GM12872 (cell line): ENCODE measurements at regions not wholly inside any gene's neighbourhood (a gene's known extent, or its start where the extent isn't known, plus 50 kb on each side); places are given as distances from the start of the nearest gene placed in this dataset.

ENCODE experiments used
- CTCF ChIP-seq: IDR thresholded peaks from 3 replicates; pipeline ENCODE4 v1.5.1; 2011; ENCODE audit warnings: low read depth, mild to moderate bottlenecking, low read length, moderate library complexity; ENCODE audit not compliant: insufficient read depth

GRCh38 chr6:20279608-20280287 is 67.5 kb upstream of the MBOAT1 start:
- no peak for TF ChIP-seq CTCF

- TF ChIP-seq CTCF, result no peak
Observed at GRCh38 chr6:20280288-20280621, 68.0 kb upstream of the MBOAT1 start.

- no peak for TF ChIP-seq CTCF
Observed at GRCh38 chr6:20284672-20285071, 72.4 kb upstream of the MBOAT1 start.

GRCh38 chr6:20286968-20287565 is 74.8 kb upstream of the MBOAT1 start:
- no peak for TF ChIP-seq CTCF

- TF ChIP-seq CTCF, result peak; percentile 87
Observed at GRCh38 chr6:20291764-20292580, 79.7 kb upstream of the MBOAT1 start.

- TF ChIP-seq CTCF, result no peak
Observed at GRCh38 chr6:20292905-20293304, 80.6 kb upstream of the MBOAT1 start.

- no peak for TF ChIP-seq CTCF
Observed at GRCh38 chr6:20301256-20301655, 89.0 kb upstream of the MBOAT1 start.
